Activated CD8-positive, alpha-beta memory T cell treated with anti-CD3 and anti-CD28 coated beads for 36 hours (primary cell): ENCODE measurements at regions not wholly inside any gene's neighbourhood (a gene's known extent, or its start where the extent isn't known, plus 50 kb on each side); places are given as distances from the start of the nearest gene placed in this dataset.

Experiments used
- CTCF ChIA-PET: fragments of 350-600 bp; sonication (Branson Sonifier 250); formaldehyde crosslinking; loops from one replicate; lab custom pipeline; 2021; ENCODE audit warnings: antibody characterized with exemption; lab: Charles Lee
- POLR2A ChIA-PET: fragments of 350-600 bp; sonication (Branson Sonifier 250); formaldehyde crosslinking; loops from one replicate; lab custom pipeline; 2021; ENCODE audit warnings: antibody characterized with exemption; lab: Charles Lee

DNA sequence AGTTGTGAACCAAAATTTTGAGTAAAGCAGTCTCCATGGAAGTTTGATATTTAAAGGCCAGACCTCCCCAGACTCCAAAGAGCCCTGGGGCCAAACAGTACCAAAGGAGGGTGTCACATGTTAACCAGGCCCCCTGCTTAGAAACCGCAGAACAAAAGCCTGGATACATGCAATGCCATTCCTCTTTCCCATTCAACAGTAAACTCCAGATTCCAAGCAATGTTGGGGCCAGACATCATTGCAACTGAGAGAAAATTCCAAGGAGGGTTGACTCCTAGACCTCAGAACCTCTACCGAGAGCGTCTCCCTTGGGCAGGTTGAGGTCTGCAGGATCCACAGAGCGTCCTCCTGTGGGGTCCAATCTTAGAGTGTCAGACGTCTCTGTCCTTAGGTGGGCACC, 404.4 kb upstream of the SYT4 start:
- POLR2A ChIA-PET, result no interaction called here

DNA sequence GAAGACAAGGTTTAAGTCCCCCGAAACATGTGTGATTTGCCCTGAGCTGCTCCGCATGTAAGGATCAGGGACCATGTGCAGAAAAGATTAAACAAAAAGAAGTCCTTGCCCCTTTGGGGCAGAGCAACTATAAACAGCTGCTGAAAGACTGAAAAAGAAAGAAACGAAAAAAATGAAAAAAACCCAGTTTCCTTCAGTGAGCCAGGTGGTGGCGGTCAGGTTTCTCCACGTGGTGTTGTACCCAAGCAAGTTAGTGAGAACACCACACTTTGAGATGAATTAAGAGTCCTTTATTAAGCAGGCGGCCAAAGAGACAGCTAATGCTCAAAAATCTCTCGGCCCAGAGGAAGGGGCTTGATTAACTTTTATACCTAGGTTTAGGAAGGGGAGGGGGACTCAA, 404.9 kb upstream of the SYT4 start:
- POLR2A ChIA-PET, result no interaction called here

More for the DNA sequence above, 404.4 kb upstream of the SYT4 start:
- CTCF ChIA-PET, result no interaction called here

DNA sequence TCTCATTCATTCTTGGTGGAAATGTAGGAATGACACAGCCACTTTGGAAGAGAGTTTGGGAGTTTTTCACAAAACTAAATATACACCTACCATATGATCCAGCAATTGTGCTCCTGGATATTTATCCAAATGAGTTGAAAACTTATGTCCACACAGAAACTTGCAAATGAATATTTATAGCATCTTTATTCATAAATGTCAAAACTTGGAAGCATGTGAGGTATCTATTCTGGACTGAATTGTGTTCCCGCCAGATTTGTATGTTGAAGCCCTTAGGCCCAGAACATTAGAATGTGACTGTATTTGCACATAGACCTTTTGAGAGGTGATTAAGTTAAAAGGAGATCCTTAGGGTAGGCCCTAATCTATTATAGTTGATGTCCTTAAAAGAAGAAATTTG, 409.4 kb upstream of the SYT4 start:
- POLR2A ChIA-PET, result no interaction called here
- CTCF ChIA-PET, result no interaction called here

More for the DNA sequence above, 404.9 kb upstream of the SYT4 start:
- CTCF ChIA-PET, result no interaction called here

DNA sequence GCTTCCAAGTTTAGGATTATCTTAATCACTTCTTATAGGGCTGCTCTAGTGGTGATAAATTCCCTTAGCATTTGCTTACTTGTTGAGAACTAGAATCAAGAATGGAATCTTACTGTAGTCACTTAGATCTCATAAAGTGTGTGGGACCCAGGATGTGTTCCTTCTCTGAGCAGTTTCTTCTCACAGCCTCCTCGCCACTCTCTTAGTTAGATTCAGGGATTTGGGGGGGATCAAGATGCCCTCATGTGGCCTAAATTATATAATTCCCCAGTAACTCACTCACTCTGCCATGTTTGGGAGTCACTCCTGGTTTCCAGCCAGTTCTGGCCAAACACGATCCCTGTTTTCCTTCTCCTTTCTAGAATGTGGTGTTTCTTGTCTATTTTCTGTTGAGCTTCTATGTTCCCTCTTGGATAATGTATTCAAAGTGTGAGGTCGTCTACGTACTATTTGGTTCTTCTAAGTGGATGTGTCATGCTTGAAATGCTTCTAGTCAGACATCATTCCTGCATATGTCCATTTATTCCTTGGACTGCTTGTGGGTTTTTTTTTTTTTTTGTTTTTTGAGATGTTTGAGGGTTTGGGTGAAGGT, 414.9 kb upstream of the SYT4 start:
- POLR2A ChIA-PET, result no interaction called here
- CTCF ChIA-PET, result no interaction called here

DNA sequence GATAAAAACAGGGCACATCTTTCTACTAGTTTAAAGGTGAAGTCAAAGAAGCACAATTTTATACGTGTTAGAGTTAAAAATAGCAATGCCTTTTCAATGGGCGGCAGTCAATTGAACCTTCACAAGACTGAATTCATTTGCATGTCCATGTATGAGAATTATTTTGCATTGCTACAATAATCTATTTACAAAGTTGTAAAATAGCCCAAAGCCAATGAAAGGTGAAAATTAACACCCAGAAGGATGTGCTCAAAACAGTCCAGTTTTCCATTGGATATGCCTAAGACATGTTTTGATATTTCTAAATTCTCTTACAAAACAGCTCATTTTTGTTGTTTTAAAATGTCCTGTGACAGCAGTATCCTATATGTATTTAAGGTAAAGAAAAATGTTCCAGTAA, 425.1 kb upstream of the SYT4 start:
- CTCF ChIA-PET, result no interaction called here
- POLR2A ChIA-PET, result no interaction called here

DNA sequence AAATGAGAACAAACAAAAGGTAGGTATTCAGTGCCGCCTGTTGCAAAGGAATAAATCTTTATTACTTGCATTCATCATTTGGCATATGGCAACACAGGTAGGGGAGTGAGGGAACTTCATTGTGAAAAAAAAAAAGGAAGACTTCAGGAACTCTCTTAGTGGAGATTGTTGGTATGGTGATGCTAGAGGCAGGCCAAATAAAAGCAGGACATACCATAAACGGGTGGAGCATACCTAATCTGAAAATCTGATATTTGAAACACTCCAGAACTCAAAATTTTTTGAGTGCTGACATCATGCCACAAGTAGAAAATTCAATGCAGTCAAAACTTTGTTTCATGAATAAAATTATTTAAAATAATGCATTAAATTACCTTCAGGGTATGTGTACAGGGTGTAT, 425.8 kb upstream of the SYT4 start:
- POLR2A ChIA-PET, result no interaction called here
- CTCF ChIA-PET, result no interaction called here

DNA sequence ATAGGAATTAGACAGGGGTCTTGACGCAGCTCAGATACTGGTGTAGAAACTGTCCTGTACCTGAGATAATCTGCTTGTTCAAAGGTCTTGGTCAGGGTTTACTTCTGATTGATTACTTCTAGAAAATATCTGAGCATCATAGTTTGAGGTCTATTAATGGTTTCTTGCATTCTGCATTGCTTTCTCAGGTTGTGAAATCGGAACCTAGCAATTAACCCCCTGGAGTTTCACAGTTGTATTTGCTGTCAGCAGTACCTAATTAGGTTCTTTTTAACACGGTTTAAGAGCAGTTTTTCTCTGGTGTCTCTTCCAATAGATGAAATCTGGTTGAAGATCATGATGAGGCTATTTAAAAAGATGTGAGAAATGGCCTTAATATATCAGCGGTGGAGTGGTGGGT, 428.6 kb upstream of the SYT4 start:
- ChIA-PET POLR2A (no interaction called here), CTCF (no interaction called here)

DNA sequence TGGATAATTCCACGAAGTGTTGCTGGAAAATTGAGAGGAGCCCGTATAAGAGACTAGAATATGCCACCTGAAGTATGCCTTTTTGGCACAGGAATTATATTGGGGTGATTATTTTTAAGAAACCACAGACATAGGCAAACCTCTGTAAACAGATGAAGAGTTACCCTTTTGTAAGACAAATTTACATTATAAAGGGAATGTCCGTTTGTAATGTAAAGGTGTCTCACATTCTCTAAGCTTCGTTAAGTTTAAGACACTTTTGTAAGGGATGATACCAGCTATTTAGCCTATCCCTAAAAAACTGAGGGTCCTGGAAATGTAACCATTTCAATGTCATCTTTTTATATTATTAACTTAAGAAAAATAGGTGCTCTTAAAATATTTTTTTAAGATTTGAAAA, 432.8 kb upstream of the SYT4 start:
- ChIA-PET POLR2A (no interaction called here), CTCF (no interaction called here)

DNA sequence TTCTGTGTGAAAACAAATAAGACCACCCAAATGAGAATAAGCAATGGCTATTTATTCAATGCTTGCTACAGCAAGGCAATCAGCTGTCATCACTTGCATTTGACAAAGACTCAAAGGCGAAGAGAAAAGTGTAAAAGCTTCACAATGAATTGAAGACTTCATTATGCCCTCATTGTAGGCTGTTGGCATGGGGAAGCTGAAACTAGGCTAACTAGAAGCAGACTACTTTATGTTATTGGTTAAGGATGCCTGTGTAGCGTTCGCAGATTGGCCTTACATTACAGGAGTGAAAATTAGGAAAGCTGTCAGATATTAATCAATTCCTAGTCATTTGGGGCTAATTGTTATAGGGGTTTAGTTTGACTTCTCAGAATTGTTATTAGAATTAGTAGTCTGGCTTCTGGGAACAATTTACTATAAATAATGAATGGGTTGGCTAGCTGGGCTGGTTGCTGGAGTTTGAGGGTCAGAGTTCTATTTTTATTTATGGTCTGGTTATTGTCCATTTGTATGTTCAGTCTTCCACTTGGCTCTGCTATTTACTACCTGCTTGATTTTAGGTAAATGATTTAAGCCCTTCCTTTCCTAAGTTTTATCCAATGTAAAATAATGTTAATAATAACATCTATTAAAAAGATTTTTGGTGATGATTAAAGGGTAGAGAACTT, 437.2 kb upstream of the SYT4 start:
- POLR2A ChIA-PET, result no interaction called here
- CTCF ChIA-PET, result no interaction called here

DNA sequence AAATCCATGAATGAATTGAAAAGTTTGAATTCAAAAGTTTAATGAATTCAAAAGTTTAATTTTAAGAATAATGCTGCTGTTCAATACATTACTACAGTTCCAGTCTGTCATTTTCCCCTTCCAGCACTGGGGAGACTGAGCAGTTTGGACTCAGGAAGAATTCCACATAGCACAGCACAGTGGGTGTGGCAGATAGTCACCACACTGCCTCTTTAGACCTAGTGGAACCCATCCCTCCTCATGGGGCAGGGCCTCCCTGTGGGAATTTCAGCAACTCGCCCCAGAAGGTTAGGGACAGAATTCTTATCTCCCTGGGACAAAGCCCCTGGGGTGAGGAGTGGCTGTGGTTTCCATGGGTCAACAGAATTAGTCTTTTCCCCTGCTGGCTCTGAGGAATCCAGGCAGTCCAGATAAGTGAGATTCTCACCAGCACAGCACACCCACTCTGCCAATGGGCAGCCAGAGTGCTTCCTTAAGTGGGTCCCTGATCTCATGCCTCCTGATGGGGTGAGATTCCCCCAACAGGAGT, 442.0 kb upstream of the SYT4 start:
- POLR2A ChIA-PET, result no interaction called here
- CTCF ChIA-PET, result no interaction called here

DNA sequence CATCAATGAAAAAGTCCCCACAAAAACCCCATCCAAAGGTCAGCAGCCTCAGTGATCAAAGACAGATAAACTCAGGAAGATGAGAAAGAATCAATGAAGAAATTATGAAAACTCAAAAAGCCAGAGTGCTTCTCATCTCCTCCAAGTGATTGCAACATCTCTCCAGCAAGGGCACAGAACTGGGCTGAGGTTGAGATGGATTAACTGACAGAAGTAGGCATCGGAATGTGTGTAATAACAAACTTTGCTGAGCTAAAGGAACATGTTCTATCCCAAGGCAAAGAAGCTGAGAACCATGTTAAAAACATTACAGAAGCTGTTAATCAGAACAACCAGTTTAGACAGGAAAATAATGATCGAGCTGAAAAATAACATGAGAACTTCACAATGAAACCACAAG, 442.8 kb upstream of the SYT4 start:
- POLR2A ChIA-PET, result no interaction called here
- CTCF ChIA-PET, result no interaction called here

DNA sequence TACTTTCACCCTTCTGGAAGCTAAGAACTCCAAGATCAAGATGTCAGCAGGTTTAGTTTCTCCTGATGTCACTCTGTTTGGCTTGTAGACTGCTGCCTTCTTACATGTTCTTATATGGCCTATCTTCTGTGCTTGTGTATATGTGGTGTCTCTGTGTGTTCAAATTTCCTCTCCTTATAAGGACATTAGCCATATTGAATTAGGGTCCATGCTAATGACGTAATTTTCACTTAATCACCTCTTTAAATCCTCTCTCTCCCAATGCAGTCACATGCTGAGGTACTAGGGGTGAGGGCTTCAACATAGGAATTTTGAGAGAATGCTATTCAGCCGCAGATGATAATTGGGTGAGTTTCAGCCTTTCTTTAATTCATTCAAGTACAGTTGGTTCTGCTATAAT, 458.3 kb upstream of the SYT4 start:
- POLR2A ChIA-PET, result no interaction called here
- CTCF ChIA-PET, result no interaction called here

DNA sequence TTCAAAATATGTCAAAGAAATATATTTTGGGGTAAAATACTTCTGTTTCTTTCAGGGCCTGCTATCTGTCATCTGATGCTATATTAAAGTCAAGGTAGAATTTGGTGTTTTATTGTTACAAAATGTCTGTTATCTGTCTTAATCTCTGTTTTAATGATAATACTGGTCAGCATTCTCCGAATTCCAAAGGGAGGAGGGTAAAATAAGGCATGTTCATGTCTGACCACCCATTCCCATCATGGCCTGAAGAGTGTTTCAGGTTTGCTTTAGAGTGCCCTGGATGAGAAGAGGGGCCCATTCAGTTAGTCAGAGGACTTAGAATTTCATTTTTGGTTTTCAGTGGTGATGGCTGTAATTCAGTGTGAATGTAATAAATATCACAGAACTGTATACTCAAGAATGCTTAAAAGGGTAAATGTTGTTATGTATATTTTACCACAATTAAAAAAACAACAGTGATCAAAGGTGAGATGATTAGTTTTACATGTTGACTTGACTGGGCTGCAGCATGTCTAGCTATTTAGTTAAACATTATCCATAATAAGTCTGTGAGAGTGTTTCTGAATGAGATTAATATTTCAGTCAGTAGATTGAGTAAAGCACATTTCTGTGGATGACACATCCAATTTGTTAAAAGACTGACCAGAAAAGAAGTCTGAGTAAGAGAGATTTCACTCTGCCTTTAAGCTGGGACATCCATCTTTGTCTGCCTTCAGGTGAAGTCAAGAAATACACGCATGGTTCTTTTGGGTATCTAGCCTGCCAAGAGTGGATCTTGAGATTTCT, 467.9 kb upstream of the SYT4 start:
- CTCF ChIA-PET, result no interaction called here
- POLR2A ChIA-PET, result no interaction called here

DNA sequence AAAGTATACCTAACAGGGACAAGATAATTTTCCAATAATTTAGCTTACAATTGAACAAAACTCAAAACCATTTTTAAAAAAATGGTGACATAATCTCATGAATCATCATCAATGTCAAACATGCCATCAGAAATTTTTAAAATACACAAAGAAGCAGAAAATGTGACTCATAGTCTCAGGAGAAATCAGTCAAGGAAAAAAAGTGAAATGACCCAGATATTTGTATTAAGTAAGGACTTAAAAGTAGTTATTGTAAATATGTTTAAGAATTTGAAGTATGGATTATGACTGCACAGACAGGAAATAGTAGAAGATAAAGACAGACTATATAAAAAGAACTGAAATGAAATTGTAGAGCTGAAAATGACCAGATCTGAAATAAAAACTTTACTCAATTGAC, 473.9 kb upstream of the SYT4 start:
- ChIA-PET POLR2A (no interaction called here), CTCF (no interaction called here)

DNA sequence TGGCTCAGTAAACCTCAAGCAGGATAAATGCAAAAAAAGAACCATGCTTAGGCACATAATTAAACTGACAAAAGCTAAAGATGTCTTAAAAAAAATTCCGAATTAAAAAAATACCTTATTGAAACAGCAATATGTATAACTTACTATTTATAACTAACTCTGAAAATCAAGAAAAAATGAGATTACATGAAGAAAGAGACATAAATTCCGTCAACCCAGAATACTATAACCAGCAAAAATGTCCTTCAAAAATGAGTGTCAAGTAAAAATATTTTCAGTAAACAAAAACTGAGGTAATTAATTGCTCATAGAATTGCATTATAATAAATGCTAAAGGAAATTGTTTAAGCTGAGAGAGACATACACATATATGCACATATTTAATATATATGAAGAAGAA, 474.5 kb upstream of the SYT4 start:
- ChIA-PET POLR2A (no interaction called here), CTCF (no interaction called here)

DNA sequence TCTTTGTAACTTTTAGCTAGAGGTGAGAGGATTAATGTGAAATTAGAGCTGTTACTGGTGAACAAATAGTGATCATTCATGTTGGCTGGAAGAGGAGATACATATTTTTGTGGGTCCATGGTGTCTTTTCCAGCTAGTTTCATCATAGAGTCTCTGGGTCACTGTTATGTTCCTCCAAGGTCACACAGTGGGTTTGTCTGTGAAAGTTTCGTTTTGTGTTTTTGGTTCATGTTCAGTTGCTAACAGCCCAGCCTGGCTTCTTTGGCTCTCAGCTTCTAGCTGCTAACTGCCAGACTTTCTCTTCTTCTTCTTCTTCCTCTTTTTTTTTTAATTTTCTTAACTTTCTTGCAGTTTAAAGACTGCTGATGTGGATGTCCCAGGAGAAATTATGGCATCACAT, 480.0 kb upstream of the SYT4 start:
- POLR2A ChIA-PET, result no interaction called here
- CTCF ChIA-PET, result no interaction called here

DNA sequence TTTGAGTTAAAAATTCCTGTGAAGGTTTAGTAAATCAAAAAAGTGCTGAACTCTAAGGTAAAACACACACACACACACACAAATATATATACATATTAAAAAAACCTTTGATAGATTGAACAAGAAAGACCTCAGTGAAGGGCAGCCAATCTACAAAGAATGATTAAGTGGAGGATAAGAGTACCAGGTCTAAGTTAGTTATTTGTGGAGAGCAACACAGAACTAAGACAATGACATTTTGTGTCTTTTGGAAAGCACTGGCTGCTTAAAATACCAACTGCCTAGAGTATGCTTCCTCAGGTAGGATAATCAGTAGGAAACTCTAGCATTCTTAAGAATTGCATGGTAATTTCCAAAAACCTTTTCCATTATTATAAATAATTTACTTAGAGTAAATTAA, 481.4 kb upstream of the SYT4 start:
- ChIA-PET POLR2A (no interaction called here), CTCF (no interaction called here)

DNA sequence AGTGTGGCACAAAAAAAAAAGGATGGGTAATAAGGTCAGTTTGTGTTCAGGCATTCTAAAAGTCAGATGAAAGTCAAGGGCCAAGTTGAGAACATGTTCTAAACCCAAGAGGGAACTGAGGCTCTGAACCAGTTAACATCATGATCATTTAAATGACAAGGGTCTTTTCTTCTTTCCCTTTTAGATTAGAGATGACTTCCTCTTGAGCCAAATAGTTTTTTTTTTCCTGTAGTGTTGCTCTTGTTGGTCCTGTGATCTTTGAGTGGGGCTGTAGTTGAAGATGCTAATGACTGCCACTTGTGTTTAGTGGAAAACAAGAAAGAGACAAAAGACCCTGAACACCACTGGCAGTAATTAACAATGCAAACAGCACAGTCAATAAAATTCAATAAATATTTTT, 482.7 kb upstream of the SYT4 start:
- ChIA-PET POLR2A (no interaction called here), CTCF (no interaction called here)

DNA sequence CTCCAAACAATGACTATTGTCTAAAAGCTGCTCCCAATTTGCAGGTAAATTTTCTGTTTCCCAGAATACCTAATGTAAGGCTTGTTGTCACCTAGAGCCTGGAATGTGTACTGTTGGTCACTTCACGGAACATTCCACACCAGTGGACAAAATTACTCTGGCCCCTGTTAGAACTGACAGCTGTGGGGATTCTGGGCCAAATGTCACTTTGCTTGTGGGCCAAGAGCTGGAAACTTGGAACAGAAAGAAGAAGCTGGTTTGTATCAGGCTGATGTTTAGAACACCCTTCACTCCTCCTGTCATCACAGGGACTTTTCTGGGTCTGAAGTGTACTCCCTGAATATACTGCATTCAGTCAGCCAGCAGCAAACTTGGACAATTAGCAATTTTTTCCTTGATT, 495.6 kb upstream of the SYT4 start:
- POLR2A ChIA-PET, result no interaction called here
- CTCF ChIA-PET, result no interaction called here

DNA sequence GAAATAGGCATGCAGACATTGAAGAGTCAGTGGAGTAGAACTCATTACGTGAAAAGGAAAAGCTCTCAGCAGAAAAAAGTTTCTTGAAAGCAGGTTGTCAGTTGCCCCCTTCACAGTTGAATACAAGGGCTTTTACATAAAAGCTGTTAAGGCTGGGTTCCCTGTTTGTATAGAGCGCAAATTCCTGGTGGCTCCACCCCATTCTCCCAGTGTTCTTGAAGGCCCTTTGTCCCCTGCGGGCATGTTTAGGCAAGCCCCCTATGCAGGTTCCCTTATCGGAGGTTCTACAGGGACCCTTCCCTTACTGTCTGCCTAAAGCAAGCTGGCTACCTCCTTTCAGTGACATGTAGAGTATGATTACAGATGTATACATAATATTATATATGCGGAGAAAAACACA, 497.2 kb upstream of the SYT4 start:
- CTCF ChIA-PET, result no interaction called here
- POLR2A ChIA-PET, result no interaction called here

DNA sequence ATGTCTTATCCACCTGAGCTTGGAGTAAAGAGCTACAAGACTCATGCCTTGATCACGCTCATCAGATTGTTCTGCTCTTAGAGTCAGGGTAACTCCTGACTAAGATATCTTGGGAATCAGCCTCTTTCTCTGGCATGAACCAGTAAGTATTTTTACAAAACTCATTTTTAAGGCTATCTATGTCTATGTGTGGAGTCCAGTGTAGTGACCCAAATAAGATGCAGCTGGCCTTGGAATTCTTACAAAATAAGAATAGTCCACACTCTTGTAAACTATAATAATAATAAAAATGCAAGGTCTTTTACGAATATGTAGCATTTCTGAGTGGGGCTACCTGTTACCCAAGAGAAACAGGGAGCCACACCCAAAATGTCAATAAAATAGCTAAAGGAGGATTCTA, 498.3 kb upstream of the SYT4 start:
- CTCF ChIA-PET, result interaction anchor here (0.6 kb wide), 1 partner anchor 13 kb away, joined by 4 read pairs; no protein-coding TSS in a partner anchor
- POLR2A ChIA-PET, result no interaction called here
